ENCODE measurements at regions not wholly inside any gene's neighbourhood (a gene's known extent, or its start where the extent isn't known, plus 50 kb on each side); places are given as distances from the start of the nearest gene placed in this dataset.

DNA sequence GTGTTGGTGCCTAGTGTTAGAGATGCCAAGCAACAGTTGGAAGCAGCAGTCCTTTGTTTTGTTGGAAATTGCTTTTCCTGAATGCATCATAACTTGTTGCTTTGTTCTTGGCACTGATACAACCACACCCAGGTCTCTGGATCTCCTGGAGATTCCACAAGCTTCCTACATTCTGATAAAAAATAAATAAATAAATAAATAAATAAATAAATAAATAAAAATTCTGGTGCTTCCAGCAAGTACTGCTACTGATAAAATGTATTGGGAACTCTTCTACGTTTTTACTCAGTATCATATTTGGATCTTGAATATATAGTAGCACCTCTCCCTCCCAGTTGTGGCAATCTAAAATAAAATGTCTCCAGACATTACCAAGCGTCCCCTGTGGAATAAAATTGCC is 62.7 kb upstream of the GRID2 start:
- TF ChIP-seq, protein P1, sequence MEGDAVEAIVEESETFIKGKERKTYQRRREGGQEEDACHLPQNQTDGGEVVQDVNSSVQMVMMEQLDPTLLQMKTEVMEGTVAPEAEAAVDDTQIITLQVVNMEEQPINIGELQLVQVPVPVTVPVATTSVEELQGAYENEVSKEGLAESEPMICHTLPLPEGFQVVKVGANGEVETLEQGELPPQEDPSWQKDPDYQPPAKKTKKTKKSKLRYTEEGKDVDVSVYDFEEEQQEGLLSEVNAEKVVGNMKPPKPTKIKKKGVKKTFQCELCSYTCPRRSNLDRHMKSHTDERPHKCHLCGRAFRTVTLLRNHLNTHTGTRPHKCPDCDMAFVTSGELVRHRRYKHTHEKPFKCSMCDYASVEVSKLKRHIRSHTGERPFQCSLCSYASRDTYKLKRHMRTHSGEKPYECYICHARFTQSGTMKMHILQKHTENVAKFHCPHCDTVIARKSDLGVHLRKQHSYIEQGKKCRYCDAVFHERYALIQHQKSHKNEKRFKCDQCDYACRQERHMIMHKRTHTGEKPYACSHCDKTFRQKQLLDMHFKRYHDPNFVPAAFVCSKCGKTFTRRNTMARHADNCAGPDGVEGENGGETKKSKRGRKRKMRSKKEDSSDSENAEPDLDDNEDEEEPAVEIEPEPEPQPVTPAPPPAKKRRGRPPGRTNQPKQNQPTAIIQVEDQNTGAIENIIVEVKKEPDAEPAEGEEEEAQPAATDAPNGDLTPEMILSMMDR (conservative IDR thresholded peaks at IDR 0.05 in 1 of 2, IDR thresholded peaks at IDR 0.05 in 1 of 2; ENCODE audit: low read depth in 1 of 2, low read length in 2 of 2), result no peak
- no peak for TF ChIP-seq EZH2 (IDR thresholded peaks at IDR 0.05; ENCODE audit: low read length, missing control alignments)
